Lung (tissue), 11 donors: ENCODE measurements at regions not wholly inside any gene's neighbourhood (a gene's known extent, or its start where the extent isn't known, plus 50 kb on each side); places are given as distances from the start of the nearest gene placed in this dataset.

ENCODE experiments used
- ATAC-seq: fragments of 200-7000 bp; cut with Tn5 transposase; one replicate; pipeline ENCODE4 v1.9.1; 2020; ENCODE audit warnings: moderate number of reproducible peaks; ENCODE audit not compliant: insufficient read depth, low FRiP score
- DNase-seq, 3 donors: peaks; one replicate each; pipeline ENCODE4 v3.0.0-alpha.2; 2013 to 2017
- H3K27ac ChIP-seq, 2 donors: one replicate each; pipeline ENCODE4 v1.5.1; 2013; ENCODE audit warnings: mild to moderate bottlenecking in 2 of 2, moderate library complexity in 2 of 2, control low read depth in 1 of 2, inconsistent platforms in 1 of 2, low read depth in 1 of 2, low read length in 1 of 2
- H3K27me3 ChIP-seq, 3 donors: one replicate each; pipeline ENCODE4 v1.5.1; 2013; ENCODE audit warnings: low read length in 2 of 3; ENCODE audit not compliant: control insufficient read depth in 3 of 3, insufficient read depth in 3 of 3
- H3K36me3 ChIP-seq, 4 donors: one replicate each; pipeline ENCODE4 v1.5.1; 2013; ENCODE audit warnings: low read length in 4 of 4, mild to moderate bottlenecking in 1 of 4, moderate library complexity in 1 of 4; ENCODE audit not compliant: control insufficient read depth in 4 of 4, insufficient read depth in 4 of 4
- H3K4me1 ChIP-seq, 5 donors: one replicate each; pipeline ENCODE4 v1.5.1; 2013; ENCODE audit warnings: low read length in 5 of 5, mild to moderate bottlenecking in 2 of 5, moderate library complexity in 1 of 5; ENCODE audit not compliant: control insufficient read depth in 5 of 5, insufficient read depth in 5 of 5
- H3K4me3 ChIP-seq: one replicate; pipeline ENCODE4 v1.5.1; 2013; ENCODE audit warnings: mild to moderate bottlenecking, control low read depth, moderate library complexity
- H3K9ac ChIP-seq, 2 donors: one replicate each; pipeline ENCODE4 v1.5.1; 2013; ENCODE audit warnings: low read length in 2 of 2, control low read depth in 1 of 2; ENCODE audit not compliant: insufficient read depth in 1 of 2
- H3K9me3 ChIP-seq, 4 donors: one replicate each; pipeline ENCODE4 v1.5.1; 2013; ENCODE audit warnings: low read length in 3 of 4, mild to moderate bottlenecking in 1 of 4, moderate library complexity in 1 of 4; ENCODE audit not compliant: control insufficient read depth in 4 of 4, insufficient read depth in 3 of 4
- CTCF ChIP-seq: IDR thresholded peaks from 2 replicates; pipeline ENCODE4 v1.5.1; 2012; ENCODE audit warnings: mild to moderate bottlenecking; ENCODE audit errors: control extremely low read depth, extremely low read depth
- WGBS, 2 donors: extraction: QIAGEN DNeasy Blood & Tissue Kit; methylation state at CpG; one replicate each; pipeline ENCODE4 v1.1.7; 2013; 5-methylcytosine and 5-hydroxymethylcytosine counted together
- donor health status: control.
- donor health status: control.
- donor health status: Bipolar disorder and iron deficiency.
- donor health status: healthy.
- donor health status: DM: yes; HTN: yes; CAD: no.

GRCh38 chr11:110038201-110038600, 55.0 kb upstream of the ZC3H12C start:
- 89 to 91% methylated on average over 3 of the region's 3 CpGs for WGBS, 2 donors
- TF ChIP-seq CTCF, result no peak
- H3K4me3 ChIP-seq, result no peak overlapping the region

More at GRCh38 chr11:110038201-110038600, 55.0 kb upstream of the ZC3H12C start:
- no peak for DNase-seq
- Histone ChIP-seq H3K27me3 (no peaks in the 10 kb centered on the region), H3K36me3 (no peaks in the 10 kb centered on the region), H3K4me1 (no peaks in the 10 kb centered on the region), H3K9ac (no peak overlapping the region), H3K9me3 (no peaks in the 10 kb centered on the region), H3K27ac (no peak overlapping the region)
- ATAC-seq, result no peak
